ENCODE measurements at regions not wholly inside any gene's neighbourhood (a gene's known extent, or its start where the extent isn't known, plus 50 kb on each side); places are given as distances from the start of the nearest gene placed in this dataset.

DNA sequence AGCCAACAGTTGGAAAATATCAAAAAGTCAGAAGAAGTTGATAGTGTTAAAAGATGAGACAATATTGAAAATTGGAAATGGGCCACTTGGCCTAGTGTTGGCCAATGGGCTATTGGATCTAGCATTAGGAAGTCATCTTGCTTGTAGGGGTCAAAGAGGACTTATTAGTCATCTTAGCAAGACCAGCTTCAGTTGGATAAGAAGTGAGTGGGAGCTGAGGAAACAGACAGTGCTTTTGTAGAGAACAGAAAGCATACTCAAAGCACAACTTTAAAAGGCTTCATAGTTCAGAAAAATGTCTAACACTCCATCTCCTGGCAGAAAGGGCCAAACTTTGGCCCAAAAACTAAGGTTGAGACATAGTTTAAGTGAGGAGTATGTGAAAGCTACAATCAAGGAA lies 139.9 kb upstream of the PKN2 start:
- H3K9me3 ChIP-seq = no peaks in the 10 kb centered on the region
- H3K36me3 ChIP-seq = no peaks in the 10 kb centered on the region
- no peaks in the 10 kb centered on the region for H3K27me3 ChIP-seq (replicated peaks in 1 of 7)
- no peaks in the 10 kb centered on the region for H3K4me1 ChIP-seq
- TF ChIP-seq POLR2A (IDR thresholded peaks at IDR 0.05) = no peak
- TF ChIP-seq POLR2AphosphoS5 (IDR thresholded peaks at IDR 0.05) = no peak
- TF ChIP-seq, protein P1, sequence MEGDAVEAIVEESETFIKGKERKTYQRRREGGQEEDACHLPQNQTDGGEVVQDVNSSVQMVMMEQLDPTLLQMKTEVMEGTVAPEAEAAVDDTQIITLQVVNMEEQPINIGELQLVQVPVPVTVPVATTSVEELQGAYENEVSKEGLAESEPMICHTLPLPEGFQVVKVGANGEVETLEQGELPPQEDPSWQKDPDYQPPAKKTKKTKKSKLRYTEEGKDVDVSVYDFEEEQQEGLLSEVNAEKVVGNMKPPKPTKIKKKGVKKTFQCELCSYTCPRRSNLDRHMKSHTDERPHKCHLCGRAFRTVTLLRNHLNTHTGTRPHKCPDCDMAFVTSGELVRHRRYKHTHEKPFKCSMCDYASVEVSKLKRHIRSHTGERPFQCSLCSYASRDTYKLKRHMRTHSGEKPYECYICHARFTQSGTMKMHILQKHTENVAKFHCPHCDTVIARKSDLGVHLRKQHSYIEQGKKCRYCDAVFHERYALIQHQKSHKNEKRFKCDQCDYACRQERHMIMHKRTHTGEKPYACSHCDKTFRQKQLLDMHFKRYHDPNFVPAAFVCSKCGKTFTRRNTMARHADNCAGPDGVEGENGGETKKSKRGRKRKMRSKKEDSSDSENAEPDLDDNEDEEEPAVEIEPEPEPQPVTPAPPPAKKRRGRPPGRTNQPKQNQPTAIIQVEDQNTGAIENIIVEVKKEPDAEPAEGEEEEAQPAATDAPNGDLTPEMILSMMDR (IDR thresholded peaks at IDR 0.05 in 8 of 11, conservative IDR thresholded peaks at IDR 0.05 in 3 of 11) = no peak
- no peak for DNase-seq
- no peak overlapping the region for H3K4me3 ChIP-seq
- H3K27ac ChIP-seq = no peak overlapping the region
- intact Hi-C loops (cut with DNase I; ENCODE audit: low total_unique reads) = no loop called here

DNA sequence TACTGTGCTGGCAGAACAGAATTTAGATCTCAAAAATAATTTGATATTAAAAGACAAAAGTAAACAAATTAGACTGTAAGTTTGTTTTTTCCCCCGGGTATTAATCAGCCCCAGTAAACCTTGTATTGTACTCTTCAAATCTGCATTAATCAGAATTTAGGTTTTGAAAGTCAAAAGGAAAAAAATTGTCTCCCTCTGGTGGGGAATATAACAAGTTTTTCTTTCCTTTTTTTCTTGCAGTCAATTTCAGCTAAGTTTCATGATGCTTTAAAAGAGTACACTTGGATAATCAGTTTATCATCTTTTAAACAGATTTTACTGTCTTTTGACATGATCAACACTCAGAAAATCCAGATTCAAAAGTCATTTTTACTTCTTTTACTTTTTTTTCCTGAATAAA lies 134.5 kb upstream of the PKN2 start:
- H3K27me3 ChIP-seq (replicated peaks in 1 of 7) = no peaks in the 10 kb centered on the region
- intact Hi-C loops (cut with DNase I; ENCODE audit: low total_unique reads) = no loop called here
- H3K4me3 ChIP-seq = no peak overlapping the region
- no peak for TF ChIP-seq POLR2A (IDR thresholded peaks at IDR 0.05)
- TF ChIP-seq, protein P1 (IDR thresholded peaks at IDR 0.05 in 8 of 11, conservative IDR thresholded peaks at IDR 0.05 in 3 of 11) = no peak
- no peak for TF ChIP-seq POLR2AphosphoS5 (IDR thresholded peaks at IDR 0.05)
- H3K27ac ChIP-seq = no peak overlapping the region
- 43 to 80% (median 64%) methylated on average over 1 of the region's 1 CpG for WGBS, 5 donors
- H3K36me3 ChIP-seq = no peaks in the 10 kb centered on the region
- H3K9me3 ChIP-seq = no peaks in the 10 kb centered on the region
- no peak for DNase-seq
- no peaks in the 10 kb centered on the region for H3K4me1 ChIP-seq

DNA sequence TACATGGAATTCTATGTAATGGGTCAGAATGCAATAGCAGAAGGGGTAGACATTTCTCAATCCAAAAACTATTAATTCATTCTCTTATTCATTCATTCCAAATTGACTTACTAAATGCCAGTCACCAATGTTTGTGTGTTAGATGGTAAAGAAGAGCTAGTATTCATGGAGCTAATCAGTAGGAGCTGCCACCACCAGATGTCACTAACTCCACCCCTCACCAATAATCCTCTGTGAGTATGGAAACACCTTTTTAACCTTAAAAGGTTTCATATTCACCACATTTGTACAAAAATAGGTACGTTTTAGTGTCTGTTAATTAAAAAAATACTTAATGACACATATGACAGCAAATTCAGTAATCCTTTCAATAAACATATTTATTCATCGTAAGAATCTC lies 131.8 kb upstream of the PKN2 start:
- TF ChIP-seq, protein P1 (IDR thresholded peaks at IDR 0.05 in 8 of 11, conservative IDR thresholded peaks at IDR 0.05 in 3 of 11) = no peak
- TF ChIP-seq POLR2AphosphoS5 (IDR thresholded peaks at IDR 0.05) = no peak
- no peak for TF ChIP-seq POLR2A (IDR thresholded peaks at IDR 0.05)
- no peak for DNase-seq
- Histone ChIP-seq H3K9me3 (no peaks in the 10 kb centered on the region), H3K27ac (no peak overlapping the region), H3K4me3 (no peak overlapping the region), H3K4me1 (no peaks in the 10 kb centered on the region), H3K36me3 (no peaks in the 10 kb centered on the region), H3K27me3 (replicated peaks in 1 of 7) (no peaks in the 10 kb centered on the region)
- WGBS, 5 donors = 78 to 94% (median 84%) methylated on average over 2 of the region's 2 CpGs
- intact Hi-C loops (cut with DNase I; ENCODE audit: low total_unique reads) = no loop called here

DNA sequence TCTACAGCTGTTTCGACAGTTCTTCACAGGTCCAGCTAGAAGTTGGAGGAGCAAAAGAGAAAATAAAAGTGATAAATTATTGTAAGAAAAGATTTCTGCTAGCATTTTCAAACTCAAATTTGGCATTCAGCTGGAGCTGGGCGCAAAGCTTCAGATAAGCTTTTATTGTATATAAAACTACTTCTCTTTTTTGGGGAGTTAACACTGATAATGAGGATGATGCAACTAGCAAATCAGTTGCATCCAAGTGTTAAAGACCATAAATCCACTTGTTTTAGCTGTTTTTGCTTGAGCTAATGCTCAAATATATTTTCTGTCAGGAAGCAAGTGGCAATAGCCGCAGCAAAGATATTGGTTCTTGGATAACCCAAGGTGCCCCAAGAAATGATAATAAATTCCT lies 127.1 kb upstream of the PKN2 start:
- TF ChIP-seq POLR2AphosphoS5 (IDR thresholded peaks at IDR 0.05) (no peak), POLR2A (IDR thresholded peaks at IDR 0.05) (no peak)
- TF ChIP-seq, protein P1 (IDR thresholded peaks at IDR 0.05 in 8 of 11, conservative IDR thresholded peaks at IDR 0.05 in 3 of 11) = no peak
- H3K9me3 ChIP-seq = no peaks in the 10 kb centered on the region
- no peak overlapping the region for H3K27ac ChIP-seq
- H3K4me3 ChIP-seq = no peak overlapping the region
- no peak for DNase-seq
- no peaks in the 10 kb centered on the region for H3K36me3 ChIP-seq
- 88 to 95% (median 91%) methylated on average over 3 of the region's 3 CpGs for WGBS, 5 donors
- H3K4me1 ChIP-seq = no peaks in the 10 kb centered on the region
- no peaks in the 10 kb centered on the region for H3K27me3 ChIP-seq (replicated peaks in 1 of 7)
- intact Hi-C loops (cut with DNase I; ENCODE audit: low total_unique reads) = no loop called here
